ENCODE measurements at regions not wholly inside any gene's neighbourhood (a gene's known extent, or its start where the extent isn't known, plus 50 kb on each side); places are given as distances from the start of the nearest gene placed in this dataset.

- no peak overlapping the region for H3K27ac ChIP-seq (ENCODE audit: low read length)
- H3K36me3 ChIP-seq (ENCODE audit: control insufficient read depth in 1 of 2, insufficient read depth in 2 of 2, low read length in 2 of 2), result no peaks in the 10 kb centered on the region
- no peak overlapping the region for H3K4me3 ChIP-seq (ENCODE audit: low read depth in 1 of 2, low read length in 2 of 2)
- no peaks in the 10 kb centered on the region for H3K4me1 ChIP-seq (ENCODE audit: control insufficient read depth in 1 of 2, insufficient read depth in 2 of 2, low read length in 2 of 2)
- no peaks in the 10 kb centered on the region for H3K27me3 ChIP-seq (ENCODE audit: low read depth, low read length)
- H3K9me3 ChIP-seq (ENCODE audit: control insufficient read depth in 1 of 2, low read length in 2 of 2), result no peaks in the 10 kb centered on the region
Observed at GRCh38 chr2:216564611-216565010, 66.0 kb downstream of the RPL37A start.

- Histone ChIP-seq H3K4me1 (ENCODE audit: control insufficient read depth in 1 of 2, insufficient read depth in 2 of 2, low read length in 2 of 2) (no peaks in the 10 kb centered on the region), H3K36me3 (ENCODE audit: control insufficient read depth in 1 of 2, insufficient read depth in 2 of 2, low read length in 2 of 2) (no peaks in the 10 kb centered on the region), H3K4me3 (ENCODE audit: low read depth in 1 of 2, low read length in 2 of 2) (no peak overlapping the region), H3K27me3 (ENCODE audit: low read depth, low read length) (no peaks in the 10 kb centered on the region), H3K9me3 (ENCODE audit: control insufficient read depth in 1 of 2, low read length in 2 of 2) (no peaks in the 10 kb centered on the region), H3K27ac (ENCODE audit: low read length) (no peak overlapping the region)
Observed at GRCh38 chr2:216565956-216566355, 67.3 kb upstream of the IGFBP2 start.

- Histone ChIP-seq H3K27ac (ENCODE audit: low read length) (no peak overlapping the region), H3K36me3 (ENCODE audit: control insufficient read depth in 1 of 2, insufficient read depth in 2 of 2, low read length in 2 of 2) (no peaks in the 10 kb centered on the region)
Observed at GRCh38 chr2:216568576-216568975, 64.6 kb upstream of the IGFBP2 start.

DNA sequence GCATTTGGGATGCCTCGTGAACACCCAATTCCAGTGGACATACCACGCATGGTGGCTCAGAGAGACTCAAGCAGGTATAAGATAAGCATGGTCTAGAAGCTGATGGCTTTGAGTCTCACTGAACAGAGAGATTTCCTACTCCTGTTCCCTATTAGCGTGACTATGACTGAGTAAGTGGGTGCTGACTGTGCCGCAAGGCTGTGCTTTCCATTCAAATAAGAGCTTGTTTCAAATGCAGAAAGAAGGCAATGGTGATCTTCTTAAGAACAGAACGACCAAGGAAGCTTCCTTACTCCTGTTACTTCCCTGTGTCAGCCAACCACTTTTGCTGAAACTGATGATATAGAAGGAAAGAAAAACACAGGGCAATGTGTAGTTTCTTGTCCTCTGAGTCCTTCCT is 63.5 kb upstream of the IGFBP2 start:
- no peak overlapping the region for H3K27ac ChIP-seq (ENCODE audit: low read length)
- no peaks in the 10 kb centered on the region for H3K27me3 ChIP-seq (ENCODE audit: low read depth, low read length)
- H3K4me3 ChIP-seq (ENCODE audit: low read depth in 1 of 2, low read length in 2 of 2), result no peak overlapping the region
- H3K36me3 ChIP-seq (ENCODE audit: control insufficient read depth in 1 of 2, insufficient read depth in 2 of 2, low read length in 2 of 2), result no peaks in the 10 kb centered on the region
- no peaks in the 10 kb centered on the region for H3K9me3 ChIP-seq (ENCODE audit: control insufficient read depth in 1 of 2, low read length in 2 of 2)
- peaks cover 0 to 9% of the 10 kb centered on the region in 2 donors for H3K4me1 ChIP-seq (ENCODE audit: control insufficient read depth in 1 of 2, insufficient read depth in 2 of 2, low read length in 2 of 2)

More at GRCh38 chr2:216568576-216568975, 64.6 kb upstream of the IGFBP2 start:
- H3K4me3 ChIP-seq (ENCODE audit: low read depth in 1 of 2, low read length in 2 of 2), result no peak overlapping the region
- H3K4me1 ChIP-seq (ENCODE audit: control insufficient read depth in 1 of 2, insufficient read depth in 2 of 2, low read length in 2 of 2), result peaks cover 0 to 9% of the 10 kb centered on the region in 2 donors
- no peaks in the 10 kb centered on the region for H3K27me3 ChIP-seq (ENCODE audit: low read depth, low read length)
- H3K9me3 ChIP-seq (ENCODE audit: control insufficient read depth in 1 of 2, low read length in 2 of 2), result no peaks in the 10 kb centered on the region

GRCh38 chr2:216570357-216570756 is 62.9 kb upstream of the IGFBP2 start:
- Histone ChIP-seq H3K27ac (ENCODE audit: low read length) (no peak overlapping the region), H3K4me1 (ENCODE audit: control insufficient read depth in 1 of 2, insufficient read depth in 2 of 2, low read length in 2 of 2) (peaks cover 0 to 9% of the 10 kb centered on the region in 2 donors), H3K27me3 (ENCODE audit: low read depth, low read length) (no peaks in the 10 kb centered on the region), H3K9me3 (ENCODE audit: control insufficient read depth in 1 of 2, low read length in 2 of 2) (no peaks in the 10 kb centered on the region), H3K36me3 (ENCODE audit: control insufficient read depth in 1 of 2, insufficient read depth in 2 of 2, low read length in 2 of 2) (no peaks in the 10 kb centered on the region), H3K4me3 (ENCODE audit: low read depth in 1 of 2, low read length in 2 of 2) (no peak overlapping the region)

DNA sequence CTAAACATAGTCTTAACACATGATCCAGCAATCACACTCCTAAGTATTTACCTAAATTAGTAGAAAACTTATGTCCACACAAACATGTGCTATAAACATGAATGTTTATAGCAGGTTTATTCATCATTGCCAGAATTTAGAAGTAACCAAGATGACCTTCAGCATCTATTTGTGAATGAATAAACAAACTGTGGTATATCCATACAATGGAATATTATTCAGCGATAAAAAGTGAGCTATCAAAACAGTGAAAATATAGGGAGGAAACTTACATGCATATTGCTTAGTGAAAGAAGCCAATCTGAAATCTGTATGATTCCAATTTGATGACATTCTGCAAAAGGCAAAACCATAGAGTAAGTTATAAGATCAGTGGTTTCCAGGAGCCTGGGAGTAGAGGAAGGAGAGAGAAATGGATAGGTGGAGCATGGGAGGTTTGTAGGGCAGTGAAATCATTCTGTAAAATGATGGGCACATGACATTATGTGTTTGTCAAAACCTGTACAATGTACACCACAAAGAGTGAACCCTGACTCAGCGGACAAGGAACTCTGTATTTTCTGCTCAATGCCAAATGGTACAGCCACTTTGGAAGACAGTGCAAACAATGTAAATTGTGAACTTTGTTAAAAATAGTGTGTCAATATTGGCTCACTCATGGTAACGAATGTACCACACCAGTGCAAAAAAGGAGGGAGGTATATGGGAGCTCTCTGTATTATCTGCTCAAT is 61.9 kb upstream of the IGFBP2 start:
- Histone ChIP-seq H3K27ac (ENCODE audit: low read length) (no peak overlapping the region), H3K4me1 (ENCODE audit: control insufficient read depth in 1 of 2, insufficient read depth in 2 of 2, low read length in 2 of 2) (peaks cover 0 to 9% of the 10 kb centered on the region in 2 donors), H3K27me3 (ENCODE audit: low read depth, low read length) (no peaks in the 10 kb centered on the region), H3K9me3 (ENCODE audit: control insufficient read depth in 1 of 2, low read length in 2 of 2) (no peaks in the 10 kb centered on the region), H3K36me3 (ENCODE audit: control insufficient read depth in 1 of 2, insufficient read depth in 2 of 2, low read length in 2 of 2) (no peaks in the 10 kb centered on the region), H3K4me3 (ENCODE audit: low read depth in 1 of 2, low read length in 2 of 2) (no peak overlapping the region)

DNA sequence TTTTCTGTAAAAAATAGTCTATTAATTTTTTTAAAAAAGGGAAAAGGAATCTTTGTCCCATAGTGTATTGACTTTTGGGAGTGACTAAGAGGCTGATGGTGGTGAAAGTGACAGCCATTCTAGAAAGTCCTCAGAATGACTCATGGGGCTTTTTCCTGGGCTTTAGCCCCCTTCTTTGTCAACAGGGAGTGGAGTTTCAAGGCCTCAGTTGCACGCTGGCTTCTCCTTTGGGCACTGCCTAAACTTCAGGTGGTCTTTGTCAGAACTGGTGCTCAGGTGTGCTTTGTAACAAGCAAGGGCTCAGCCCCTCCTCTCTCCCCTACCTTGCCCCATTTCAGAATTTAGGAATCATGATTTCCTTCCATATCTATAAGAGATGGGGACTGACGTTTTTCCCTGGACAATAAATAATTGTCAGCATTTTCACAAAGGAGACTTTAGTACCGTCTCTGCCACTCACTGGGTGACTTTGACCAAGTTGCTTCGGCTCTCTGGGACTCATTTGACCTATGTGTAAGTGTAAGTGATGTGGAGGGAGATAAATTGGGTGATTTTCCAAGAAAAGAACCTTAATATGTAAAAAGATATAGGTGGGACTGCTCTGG is 61.2 kb upstream of the IGFBP2 start:
- Histone ChIP-seq H3K27me3 (ENCODE audit: low read depth, low read length) (no peaks in the 10 kb centered on the region), H3K4me3 (ENCODE audit: low read depth in 1 of 2, low read length in 2 of 2) (no peak overlapping the region), H3K4me1 (ENCODE audit: control insufficient read depth in 1 of 2, insufficient read depth in 2 of 2, low read length in 2 of 2) (peaks cover 0 to 9% of the 10 kb centered on the region in 2 donors), H3K27ac (ENCODE audit: low read length) (no peak overlapping the region), H3K36me3 (ENCODE audit: control insufficient read depth in 1 of 2, insufficient read depth in 2 of 2, low read length in 2 of 2) (no peaks in the 10 kb centered on the region), H3K9me3 (ENCODE audit: control insufficient read depth in 1 of 2, low read length in 2 of 2) (no peaks in the 10 kb centered on the region)

DNA sequence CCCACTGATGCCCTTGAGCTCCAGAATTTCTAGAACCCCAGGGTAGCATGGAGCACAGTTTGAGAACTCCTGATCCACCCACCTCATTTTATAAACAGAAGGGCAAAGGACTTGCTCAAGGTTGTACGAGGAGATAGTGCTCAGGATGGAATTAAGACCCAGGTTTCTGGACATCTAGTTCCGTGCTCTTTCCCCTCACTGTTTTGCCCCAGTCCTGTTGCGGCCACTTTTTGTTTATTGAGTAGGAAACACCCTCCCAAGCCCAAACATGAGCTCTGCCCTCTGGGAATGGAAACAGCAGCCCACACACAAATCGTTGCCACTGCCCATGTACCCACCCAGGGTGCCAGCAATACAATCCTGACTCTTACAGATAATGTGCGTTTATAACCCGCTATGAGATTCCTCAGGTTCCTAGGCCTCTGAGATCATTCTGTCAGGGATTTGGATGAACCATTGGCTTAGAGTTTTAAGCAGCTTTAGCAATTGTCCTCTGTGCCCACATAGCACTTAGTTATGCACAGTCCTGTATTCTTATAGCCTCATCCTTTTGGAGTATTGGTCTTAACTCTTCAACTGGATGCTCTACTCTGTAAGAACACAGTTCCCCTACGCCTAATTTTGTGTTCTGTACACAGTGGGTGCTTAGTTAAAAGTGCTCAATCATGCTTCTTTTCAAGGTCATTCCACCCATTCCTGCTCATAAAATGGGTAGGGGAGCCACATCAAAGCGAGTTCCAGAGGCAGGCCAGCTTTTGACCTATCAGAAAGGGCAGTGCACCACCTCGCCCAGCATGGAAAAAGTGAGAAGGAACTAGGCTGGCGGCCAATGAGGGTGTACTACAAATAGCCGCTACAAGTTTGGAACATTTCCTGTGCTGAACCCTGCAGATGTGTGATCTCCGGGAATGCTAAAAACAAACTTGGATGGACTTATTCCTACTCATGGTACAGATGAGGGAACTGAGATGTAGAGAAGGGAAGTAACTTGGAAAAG is 60.3 kb upstream of the IGFBP2 start:
- H3K27ac ChIP-seq (ENCODE audit: low read length), result peak overlapping the region; percentile 46
- H3K4me3 ChIP-seq (ENCODE audit: low read depth in 1 of 2, low read length in 2 of 2), result no peak overlapping the region
- H3K4me1 ChIP-seq (ENCODE audit: control insufficient read depth in 1 of 2, insufficient read depth in 2 of 2, low read length in 2 of 2), result peaks cover 0 to 9% of the 10 kb centered on the region in 2 donors

GRCh38 chr2:216574046-216574445 is 59.2 kb upstream of the IGFBP2 start:
- Histone ChIP-seq H3K27ac (ENCODE audit: low read length) (no peak overlapping the region), H3K4me3 (ENCODE audit: low read depth in 1 of 2, low read length in 2 of 2) (no peak overlapping the region), H3K27me3 (ENCODE audit: low read depth, low read length) (no peaks in the 10 kb centered on the region), H3K36me3 (ENCODE audit: control insufficient read depth in 1 of 2, insufficient read depth in 2 of 2, low read length in 2 of 2) (no peaks in the 10 kb centered on the region), H3K9me3 (ENCODE audit: control insufficient read depth in 1 of 2, low read length in 2 of 2) (no peaks in the 10 kb centered on the region), H3K4me1 (ENCODE audit: control insufficient read depth in 1 of 2, insufficient read depth in 2 of 2, low read length in 2 of 2) (peaks cover 0 to 9% of the 10 kb centered on the region in 2 donors)

More for the DNA sequence above, 60.3 kb upstream of the IGFBP2 start:
- H3K36me3 ChIP-seq (ENCODE audit: control insufficient read depth in 1 of 2, insufficient read depth in 2 of 2, low read length in 2 of 2), result no peaks in the 10 kb centered on the region
- H3K9me3 ChIP-seq (ENCODE audit: control insufficient read depth in 1 of 2, low read length in 2 of 2), result no peaks in the 10 kb centered on the region
- H3K27me3 ChIP-seq (ENCODE audit: low read depth, low read length), result no peaks in the 10 kb centered on the region

- H3K4me1 ChIP-seq (ENCODE audit: control insufficient read depth in 1 of 2, insufficient read depth in 2 of 2, low read length in 2 of 2), result peaks cover 0 to 9% of the 10 kb centered on the region in 2 donors
- H3K36me3 ChIP-seq (ENCODE audit: control insufficient read depth in 1 of 2, insufficient read depth in 2 of 2, low read length in 2 of 2), result no peaks in the 10 kb centered on the region
- no peaks in the 10 kb centered on the region for H3K27me3 ChIP-seq (ENCODE audit: low read depth, low read length)
- H3K9me3 ChIP-seq (ENCODE audit: control insufficient read depth in 1 of 2, low read length in 2 of 2), result no peaks in the 10 kb centered on the region
- no peak overlapping the region for H3K27ac ChIP-seq (ENCODE audit: low read length)
- H3K4me3 ChIP-seq (ENCODE audit: low read depth in 1 of 2, low read length in 2 of 2), result no peak overlapping the region
Observed at GRCh38 chr2:216574586-216574985, 58.6 kb upstream of the IGFBP2 start.

DNA sequence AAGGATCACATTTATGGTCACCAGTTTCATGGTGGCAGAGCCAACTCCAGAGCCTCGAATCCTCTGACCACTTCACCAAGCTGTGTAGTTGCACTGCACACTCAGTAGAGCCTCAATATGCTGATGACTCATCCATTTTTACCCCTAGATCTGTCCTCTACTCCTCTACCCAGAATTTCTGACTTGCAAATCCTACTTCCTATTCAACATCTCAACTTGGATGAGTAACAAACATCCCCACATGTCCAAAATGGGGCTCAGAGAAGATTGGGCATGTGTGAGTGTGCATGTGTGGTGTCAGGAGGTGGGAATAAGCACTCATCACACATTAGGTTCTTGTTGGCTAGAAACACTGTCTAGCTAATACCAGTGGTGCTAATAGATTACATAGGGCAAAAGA is 57.8 kb upstream of the IGFBP2 start:
- no peaks in the 10 kb centered on the region for H3K9me3 ChIP-seq (ENCODE audit: control insufficient read depth in 1 of 2, low read length in 2 of 2)
- peaks cover 0 to 9% of the 10 kb centered on the region in 2 donors for H3K4me1 ChIP-seq (ENCODE audit: control insufficient read depth in 1 of 2, insufficient read depth in 2 of 2, low read length in 2 of 2)
- no peaks in the 10 kb centered on the region for H3K36me3 ChIP-seq (ENCODE audit: control insufficient read depth in 1 of 2, insufficient read depth in 2 of 2, low read length in 2 of 2)
- H3K4me3 ChIP-seq (ENCODE audit: low read depth in 1 of 2, low read length in 2 of 2), result no peak overlapping the region
- no peak overlapping the region for H3K27ac ChIP-seq (ENCODE audit: low read length)
- H3K27me3 ChIP-seq (ENCODE audit: low read depth, low read length), result no peaks in the 10 kb centered on the region

Data from muscle layer of duodenum (tissue), 2 donors.